ENCODE measurements at regions not wholly inside any gene's neighbourhood (a gene's known extent, or its start where the extent isn't known, plus 50 kb on each side); places are given as distances from the start of the nearest gene placed in this dataset.
"Not testable (repeated sequence)": the region's sequence is repeated elsewhere in the genome, so short reads cannot be mapped to it uniquely, and the experiment has no call there.

GRCh38 chr10:63901881-63902280 is 380.7 kb downstream of the REEP3 start:
- no peak for DNase-seq (ENCODE audit: low read depth in 3 of 3, low spot score in 2 of 3)

- DNase-seq (ENCODE audit: low read depth in 3 of 3, low spot score in 2 of 3) = no peak
Measured at GRCh38 chr10:63910806-63911205, 389.6 kb downstream of the REEP3 start.

GRCh38 chr10:63915240-63915639 is 394.0 kb downstream of the REEP3 start:
- no peak for DNase-seq (ENCODE audit: low read depth in 3 of 3, low spot score in 2 of 3)

- no peak for DNase-seq (ENCODE audit: low read depth in 3 of 3, low spot score in 2 of 3)
Measured at GRCh38 chr10:63917363-63917762, 396.2 kb downstream of the REEP3 start.

- no peak for DNase-seq (ENCODE audit: low read depth in 3 of 3, low spot score in 2 of 3)
Measured at GRCh38 chr10:63919575-63920279, 398.5 kb downstream of the REEP3 start.

GRCh38 chr10:63920926-63921325 is 399.7 kb downstream of the REEP3 start:
- DNase-seq (ENCODE audit: low read depth in 3 of 3, low spot score in 2 of 3) = no peak

- DNase-seq (ENCODE audit: low read depth in 3 of 3, low spot score in 2 of 3) = no peak
Measured at GRCh38 chr10:63921908-63922467, 400.8 kb downstream of the REEP3 start.

GRCh38 chr10:63922468-63923284 is 401.5 kb downstream of the REEP3 start:
- DNase-seq (ENCODE audit: low read depth in 3 of 3, low spot score in 2 of 3) = no peak

GRCh38 chr10:63929831-63930467 is 408.7 kb downstream of the REEP3 start:
- DNase-seq (ENCODE audit: low read depth in 3 of 3, low spot score in 2 of 3) = no peak

GRCh38 chr10:63930584-63930983 is 409.4 kb downstream of the REEP3 start:
- DNase-seq (ENCODE audit: low read depth in 3 of 3, low spot score in 2 of 3) = no peak

- DNase-seq (ENCODE audit: low read depth in 3 of 3, low spot score in 2 of 3) = no peak
Measured at GRCh38 chr10:63935705-63936104, 414.5 kb downstream of the REEP3 start.

GRCh38 chr10:63940277-63940922 is 419.2 kb downstream of the REEP3 start:
- no peak for DNase-seq (ENCODE audit: low read depth in 3 of 3, low spot score in 2 of 3)

GRCh38 chr10:63964406-63964805 is 443.2 kb downstream of the REEP3 start:
- DNase-seq (ENCODE audit: low read depth in 3 of 3, low spot score in 2 of 3) = no peak

GRCh38 chr10:63965846-63966245 is 444.6 kb downstream of the REEP3 start:
- no peak for DNase-seq (ENCODE audit: low read depth in 3 of 3, low spot score in 2 of 3)

GRCh38 chr10:63972949-63973827 is 452.0 kb downstream of the REEP3 start:
- DNase-seq (ENCODE audit: low read depth in 3 of 3, low spot score in 2 of 3) = no peak

GRCh38 chr10:63976538-63976937 is 455.3 kb downstream of the REEP3 start:
- peak in 2 of 3 donors; percentile 6 to 15 for DNase-seq (ENCODE audit: low read depth in 3 of 3, low spot score in 2 of 3)

- peak in 1 of 3 donors; percentile 4 for DNase-seq (ENCODE audit: low read depth in 3 of 3, low spot score in 2 of 3)
Measured at GRCh38 chr10:63977329-63977923, 456.2 kb downstream of the REEP3 start.

GRCh38 chr10:63980870-63981269 is 459.7 kb downstream of the REEP3 start:
- DNase-seq (ENCODE audit: low read depth in 3 of 3, low spot score in 2 of 3) = not testable (repeated sequence)

- not testable (repeated sequence) for DNase-seq (ENCODE audit: low read depth in 3 of 3, low spot score in 2 of 3)
Measured at GRCh38 chr10:63984061-63984460, 462.9 kb downstream of the REEP3 start.

All from right renal cortex interstitium (tissue), 3 donors.